Stimulated activated CD4-positive, alpha-beta T cell treated with anti-CD3 and anti-CD28 coated beads, TNF-alpha, amount 100 ng/mL, for 48 hours (primary cell): ENCODE measurements at regions not wholly inside any gene's neighbourhood (a gene's known extent, or its start where the extent isn't known, plus 50 kb on each side); places are given as distances from the start of the nearest gene placed in this dataset.

Source experiments
- DNase-seq, 3 donors: peaks; one replicate each; pipeline ENCODE4 v3.0.0-alpha.2; 2020; ENCODE audit warnings: low read depth in 3 of 3

GRCh38 chr5:6831678-6832671, 118.7 kb downstream of the TENT4A start:
- DNase-seq, result no peak

DNA sequence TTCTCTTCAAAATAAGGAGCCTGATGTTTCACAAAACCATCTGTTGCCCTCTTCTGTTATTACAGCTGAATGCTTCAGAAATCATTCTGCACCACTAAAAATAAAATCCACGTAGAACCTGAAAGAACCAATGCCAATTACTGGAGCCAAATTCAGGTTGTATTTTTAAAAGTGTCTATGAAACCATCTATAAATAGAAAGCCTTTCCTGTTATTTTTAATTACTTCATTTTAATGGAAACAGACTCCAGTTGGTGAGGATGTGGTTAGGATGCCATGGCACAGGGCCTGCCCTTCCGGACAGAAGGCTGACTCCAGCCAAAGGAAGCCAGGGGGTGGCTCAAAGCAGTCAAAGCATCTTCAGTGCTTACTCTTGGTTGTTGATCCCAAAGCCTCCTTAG, 119.8 kb downstream of the TENT4A start:
- no peak for DNase-seq

DNA sequence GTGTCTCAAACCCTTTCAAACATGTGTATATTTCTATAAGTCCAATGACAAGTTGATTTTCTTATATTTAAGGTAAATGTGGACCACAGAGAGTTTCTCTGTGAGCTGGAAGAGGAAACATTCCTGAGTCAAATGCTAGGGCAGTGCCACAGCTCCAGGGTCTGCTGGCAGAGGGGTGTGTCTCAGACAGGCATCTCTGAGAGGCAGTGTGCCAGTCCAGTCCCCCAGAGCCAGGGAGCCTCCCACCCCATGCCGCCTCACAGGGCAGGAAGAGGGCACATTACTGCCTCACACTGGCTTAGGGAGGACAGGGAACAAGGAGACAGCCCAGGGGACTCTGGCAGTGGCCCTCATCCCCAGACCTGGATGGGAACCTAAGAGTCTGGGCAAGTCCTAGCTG, 120.2 kb downstream of the TENT4A start:
- no peak for DNase-seq

GRCh38 chr5:6837095-6837494, 123.9 kb downstream of the TENT4A start:
- DNase-seq, result no peak

GRCh38 chr5:6837519-6838110, 124.4 kb downstream of the TENT4A start:
- DNase-seq, result peak in 2 of 3 donors; percentile 9 to 29

GRCh38 chr5:6838736-6839135, 125.5 kb downstream of the TENT4A start:
- no peak for DNase-seq

DNA sequence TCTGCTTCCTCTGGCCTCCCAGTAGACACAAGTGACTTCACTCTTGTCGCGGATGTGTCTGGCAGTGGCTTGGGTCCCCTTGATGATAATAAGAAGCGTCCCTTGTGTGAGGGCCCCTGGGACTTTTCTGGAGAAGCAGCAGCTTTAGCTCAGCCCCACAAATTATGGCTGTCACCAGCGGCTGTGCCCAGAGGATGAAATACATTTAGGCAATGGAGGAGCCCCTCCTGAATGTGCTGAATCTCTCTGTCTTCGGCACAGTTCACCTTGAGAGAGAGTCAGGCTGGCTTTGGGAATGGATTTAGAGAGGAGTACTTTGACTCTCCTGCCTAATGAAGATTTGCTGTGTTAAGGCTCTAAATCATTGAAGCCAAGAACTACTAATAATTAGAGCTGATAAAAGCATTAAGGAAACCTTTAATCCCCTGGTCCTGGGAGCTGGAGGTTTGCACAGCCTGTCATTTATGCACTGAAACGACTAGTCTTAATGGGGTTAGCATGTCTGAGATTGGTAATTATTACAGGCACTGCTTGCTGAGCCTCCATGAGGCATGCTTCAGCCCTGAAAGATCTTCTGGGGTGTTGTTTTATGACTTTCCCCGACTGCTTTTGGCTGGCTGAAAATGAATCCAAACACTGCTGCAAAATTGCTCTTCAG, 127.0 kb downstream of the TENT4A start:
- no peak for DNase-seq

DNA sequence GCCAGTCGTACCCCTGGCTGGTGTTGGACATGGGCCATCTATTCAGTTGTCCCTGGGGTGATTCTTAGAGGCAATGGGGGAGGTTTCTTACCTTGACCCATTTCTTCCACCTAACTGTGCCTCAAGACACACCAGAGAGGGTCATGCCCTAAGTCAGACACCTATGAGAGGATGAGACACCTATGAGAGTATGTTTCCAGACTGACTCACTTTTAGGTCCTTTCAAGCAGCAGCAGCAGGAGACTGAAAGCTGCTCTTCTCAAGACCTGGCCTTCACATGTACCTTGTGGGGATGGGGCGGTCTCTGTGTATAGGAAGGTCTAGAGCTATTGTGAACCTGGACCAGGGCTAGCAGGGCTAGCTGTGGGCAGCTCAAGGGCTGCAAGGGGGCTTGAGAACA, 130.1 kb downstream of the TENT4A start:
- DNase-seq, result no peak

GRCh38 chr5:6843821-6844220, 130.6 kb downstream of the TENT4A start:
- no peak for DNase-seq

DNA sequence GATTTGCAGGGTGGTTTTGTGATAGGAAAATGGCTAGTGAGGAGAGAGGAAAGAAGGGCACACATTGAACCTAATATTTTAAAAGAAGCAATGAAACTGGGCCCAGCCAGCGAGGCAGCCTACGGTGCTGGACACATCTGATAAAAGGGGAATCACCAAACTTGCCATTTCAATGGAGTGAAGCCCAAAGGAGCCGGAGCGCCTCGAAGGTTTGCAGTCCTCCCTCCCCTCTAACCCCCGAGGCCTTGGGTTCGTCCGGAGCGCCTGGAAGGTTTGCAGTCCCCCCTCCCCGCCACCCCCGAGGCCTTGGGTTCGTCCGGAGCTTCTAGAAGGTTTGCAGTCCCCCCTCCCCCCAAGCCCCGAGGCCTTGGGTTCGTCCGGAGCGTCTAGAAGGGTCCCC, 132.6 kb downstream of the TENT4A start:
- no peak for DNase-seq

GRCh38 chr5:6847870-6848269, 134.6 kb downstream of the TENT4A start:
- DNase-seq, result no peak

DNA sequence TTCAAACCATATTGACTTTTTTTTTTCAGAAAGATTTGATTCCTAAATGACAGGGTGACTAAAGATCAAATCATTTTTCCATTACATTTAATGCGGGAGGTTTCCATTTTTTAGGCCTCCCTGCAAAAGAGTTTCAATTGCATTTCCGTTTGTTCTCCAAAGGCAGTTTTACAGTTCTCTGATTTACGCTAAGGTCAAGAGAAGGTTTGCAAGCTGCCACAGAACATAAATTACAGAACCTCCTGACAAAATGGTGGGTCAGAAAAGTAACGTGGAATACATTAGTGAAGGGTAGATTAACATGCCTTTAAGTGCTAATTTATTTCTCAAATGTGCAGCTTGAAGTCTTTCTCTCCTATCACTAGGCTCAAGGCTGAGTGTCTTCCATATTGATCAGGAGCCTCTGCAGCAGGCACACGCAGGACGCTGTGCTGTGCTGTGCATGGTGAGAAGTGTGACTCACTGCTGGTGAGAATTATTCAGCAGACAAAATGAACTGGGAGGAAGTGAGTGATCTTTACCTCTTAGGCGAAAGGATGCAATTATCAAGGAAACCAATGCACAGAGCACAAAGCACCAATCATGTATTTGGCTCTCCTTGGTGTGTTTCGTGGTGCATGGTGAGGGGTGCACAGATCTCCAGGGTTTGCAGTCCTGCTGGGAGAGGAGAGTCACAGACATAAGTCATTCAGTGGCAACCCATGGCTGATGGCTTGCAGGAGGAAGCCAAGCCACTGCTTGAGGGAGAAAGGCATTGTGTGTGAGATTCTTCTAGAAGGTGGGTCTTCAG, 136.3 kb downstream of the TENT4A start:
- no peak for DNase-seq

DNA sequence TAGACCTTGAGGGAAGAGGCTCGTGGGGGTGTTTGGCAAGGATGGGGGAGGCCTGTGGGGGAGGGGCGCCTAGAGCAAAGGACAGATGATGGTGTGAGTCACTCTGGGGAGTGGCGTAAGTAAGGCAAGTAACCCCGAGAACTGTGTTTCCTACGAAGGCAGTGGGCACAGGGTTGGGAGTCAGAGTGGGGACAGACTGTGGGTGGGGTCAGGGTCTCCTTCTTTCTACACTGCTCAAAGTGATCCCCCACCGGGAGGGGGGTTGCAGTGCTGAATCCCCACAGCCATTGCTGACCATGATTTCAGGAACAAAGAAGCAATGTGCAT, 136.8 kb downstream of the TENT4A start:
- no peak for DNase-seq

DNA sequence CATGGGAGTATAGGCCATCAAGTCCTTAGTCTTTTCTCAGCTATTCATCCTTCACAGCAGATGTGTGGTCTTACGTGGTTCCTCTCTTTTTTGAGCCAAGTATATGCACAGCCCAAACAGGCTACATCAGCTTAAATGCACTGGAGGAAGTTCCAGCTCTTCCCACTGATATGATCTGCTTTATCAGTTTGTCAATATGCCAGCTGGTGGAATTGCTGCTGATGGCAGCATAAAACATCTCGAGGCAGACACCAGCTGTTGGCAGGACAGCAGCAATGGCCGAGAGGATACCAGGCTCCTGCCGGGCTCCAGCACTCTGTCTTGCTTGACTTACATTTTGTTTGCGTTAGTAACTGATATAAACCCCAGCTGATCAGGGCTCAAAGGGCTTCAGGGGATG, 143.4 kb downstream of the TENT4A start:
- DNase-seq, result no peak

DNA sequence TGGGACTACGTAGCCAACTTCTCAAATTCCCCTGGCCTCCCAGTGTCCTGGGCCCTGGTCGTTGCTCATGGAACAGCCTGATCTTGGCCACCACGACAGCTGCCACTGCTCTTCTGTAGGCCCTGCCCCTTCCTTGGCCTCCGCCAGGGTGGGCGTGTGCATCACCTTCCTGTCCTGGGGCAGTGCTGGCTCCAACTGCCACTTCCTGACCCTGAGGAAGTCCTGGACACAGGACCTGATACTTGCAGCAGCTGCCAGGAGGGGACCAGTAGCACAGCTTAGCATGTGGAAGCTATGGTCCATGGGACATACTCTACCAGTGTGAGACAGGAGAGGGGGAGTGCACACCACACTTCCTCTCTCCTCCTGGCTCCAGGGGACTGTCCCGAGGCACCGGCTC, 145.2 kb downstream of the TENT4A start:
- DNase-seq, result no peak

DNA sequence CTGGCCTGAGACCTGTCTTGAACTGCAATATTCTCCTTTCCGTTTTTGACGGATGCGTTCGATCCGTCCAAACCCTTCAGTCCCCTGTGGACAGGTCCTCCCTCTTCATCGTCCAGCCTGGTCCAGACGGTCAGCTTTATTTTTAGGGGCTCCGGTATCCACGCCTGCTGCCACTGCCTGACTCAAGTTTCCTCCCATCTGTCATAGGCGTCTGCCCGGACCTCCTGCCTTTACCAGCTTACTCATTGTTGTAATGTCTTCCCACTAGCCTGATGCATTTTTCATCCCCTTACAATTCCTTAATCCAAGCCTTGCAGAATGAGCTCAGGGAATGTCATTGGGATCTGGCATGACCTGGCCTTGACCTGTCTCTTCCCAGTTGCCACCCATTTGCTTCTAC, 145.8 kb downstream of the TENT4A start:
- DNase-seq, result no peak

- no peak for DNase-seq
These were observed 146.9 kb downstream of the TENT4A start for GRCh38 chr5:6859951-6860638.

DNA sequence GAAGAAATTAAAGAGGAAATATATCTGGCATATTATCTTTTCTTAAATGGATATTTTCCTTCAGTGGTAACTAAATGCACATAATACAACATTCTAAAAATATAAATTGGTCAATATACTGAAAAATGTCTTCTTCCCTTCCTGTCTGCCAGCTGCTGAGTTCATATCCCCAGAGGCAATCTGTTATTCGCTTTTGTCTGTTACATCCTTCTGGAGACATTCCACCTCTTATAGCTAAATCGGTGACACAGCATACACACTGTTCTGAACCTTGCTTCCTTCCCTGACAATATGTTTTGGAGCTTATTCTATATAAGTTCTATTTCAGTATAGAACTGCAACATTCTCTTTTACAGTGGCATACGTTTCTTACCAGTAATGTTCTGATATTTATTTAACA, 147.8 kb downstream of the TENT4A start:
- DNase-seq, result no peak

GRCh38 chr5:6861667-6862066, 148.4 kb downstream of the TENT4A start:
- DNase-seq, result no peak

DNA sequence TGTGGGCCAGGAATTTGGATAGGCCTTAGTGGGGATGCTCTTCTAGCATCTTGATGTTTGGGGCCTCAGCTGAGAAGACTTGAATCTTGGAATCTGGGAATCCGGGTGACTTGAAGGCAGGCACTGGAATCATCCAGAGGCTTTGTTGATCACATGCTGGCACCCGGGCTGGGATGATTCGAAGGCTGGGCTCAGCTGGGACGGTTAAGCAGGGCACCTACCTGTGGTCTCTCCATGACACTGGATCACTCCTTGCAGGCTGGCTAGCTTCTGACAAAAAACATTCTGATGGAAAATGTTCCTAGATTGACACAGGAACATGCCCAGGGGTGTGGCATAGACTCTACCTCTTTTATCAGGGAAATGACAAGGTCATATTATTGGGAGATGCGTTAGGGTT, 149.1 kb downstream of the TENT4A start:
- DNase-seq, result no peak

GRCh38 chr5:6867712-6868111, 154.5 kb downstream of the TENT4A start:
- no peak for DNase-seq

DNA sequence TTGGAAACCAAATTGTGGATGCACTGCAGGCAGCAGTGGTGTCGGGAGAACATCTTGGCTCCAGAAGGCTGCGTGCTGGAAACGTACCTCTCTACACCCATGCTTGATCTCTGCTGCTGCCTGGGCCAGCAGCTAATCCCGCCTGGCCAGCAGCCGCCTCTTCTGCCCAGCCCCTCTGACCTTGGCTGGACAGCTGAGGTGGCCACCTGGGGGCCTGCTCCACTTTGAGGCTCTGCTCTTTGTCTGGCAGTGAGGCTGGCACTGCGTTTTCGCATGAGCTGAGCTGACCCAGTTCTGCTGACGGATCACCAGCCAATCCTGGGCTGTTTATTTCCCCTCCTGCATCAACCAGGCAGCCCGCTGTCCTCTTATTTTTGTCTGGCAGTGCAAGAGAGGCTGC, 154.9 kb downstream of the TENT4A start:
- no peak for DNase-seq
